ENCODE measurements at regions not wholly inside any gene's neighbourhood (a gene's known extent, or its start where the extent isn't known, plus 50 kb on each side); places are given as distances from the start of the nearest gene placed in this dataset.

- TF ChIP-seq POLR2AphosphoS5 (IDR thresholded peaks at IDR 0.05) = no peak
- no peak for TF ChIP-seq CTCF (IDR thresholded peaks at IDR 0.05 in 8 of 11, conservative IDR thresholded peaks at IDR 0.05 in 3 of 11)
- TF ChIP-seq POLR2A (IDR thresholded peaks at IDR 0.05) = no peak
These were observed 842.9 kb upstream of the TSPY4 start for GRCh38 chrY:8494396-8494795.

Measured in spleen (tissue), 7 donors.